Retina (tissue), 1 donor: ENCODE measurements at regions not wholly inside any gene's neighbourhood (a gene's known extent, or its start where the extent isn't known, plus 50 kb on each side); places are given as distances from the start of the nearest gene placed in this dataset.

Experiments
- DNase-seq: peaks from one replicate; pipeline ENCODE4 v3.0.0-alpha.2; 2016

DNA sequence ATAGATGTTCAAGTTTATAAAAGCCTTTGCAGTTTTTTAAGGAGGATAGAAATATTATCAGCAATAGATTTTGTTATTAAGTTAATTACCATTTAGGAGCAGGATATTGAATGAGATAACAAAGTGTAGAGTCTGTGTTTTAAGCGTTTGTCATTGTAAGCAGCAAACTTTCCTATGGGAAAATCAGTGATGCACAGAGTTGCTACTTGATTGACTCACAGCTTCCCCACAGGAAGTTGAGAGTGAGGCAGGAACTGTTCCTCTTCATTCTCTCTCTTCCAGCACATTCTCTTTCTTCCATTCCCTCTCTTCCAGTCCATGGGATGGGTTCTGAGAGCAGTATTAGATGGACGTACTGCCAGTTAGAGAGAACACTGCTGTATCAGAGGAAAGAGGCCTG is 867.7 kb upstream of the AGA start:
- DNase-seq = no peak

DNA sequence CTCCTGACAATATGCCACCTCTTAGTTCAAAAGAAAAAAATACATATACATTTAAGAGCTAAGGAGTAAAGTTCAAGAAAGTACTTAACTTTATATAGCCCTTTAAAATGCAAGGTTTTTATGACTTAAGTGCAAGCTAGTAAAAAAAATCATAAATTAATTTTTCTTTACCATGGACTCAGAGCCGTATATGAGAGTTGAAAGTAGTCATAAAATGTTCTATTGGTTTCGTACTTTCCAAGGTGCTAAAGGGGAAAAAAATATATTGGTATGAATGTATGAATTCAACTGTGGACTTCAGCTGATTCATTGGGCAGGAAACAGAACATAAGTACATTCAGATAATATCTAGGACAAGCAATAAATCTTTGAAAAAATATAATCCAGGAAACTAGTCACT is 869.8 kb upstream of the AGA start:
- no peak for DNase-seq

DNA sequence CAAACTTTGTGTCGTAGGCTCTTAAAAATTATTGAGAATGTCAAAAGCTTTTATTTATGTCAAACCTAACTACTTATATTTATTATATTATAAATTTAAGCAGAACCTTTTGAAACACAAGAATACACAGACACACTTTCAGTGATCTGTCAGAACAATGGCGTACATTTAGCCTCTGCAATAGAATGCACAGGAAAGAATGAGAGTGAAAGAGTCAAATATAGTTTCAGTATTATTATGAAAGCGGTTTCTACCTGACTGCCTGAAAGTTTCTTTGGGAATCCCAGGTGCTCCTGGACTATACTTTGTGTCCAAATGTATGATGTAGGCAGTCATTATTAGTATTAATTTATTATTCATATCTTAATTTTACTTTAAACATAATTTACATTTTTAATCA is 872.0 kb upstream of the AGA start:
- no peak for DNase-seq

DNA sequence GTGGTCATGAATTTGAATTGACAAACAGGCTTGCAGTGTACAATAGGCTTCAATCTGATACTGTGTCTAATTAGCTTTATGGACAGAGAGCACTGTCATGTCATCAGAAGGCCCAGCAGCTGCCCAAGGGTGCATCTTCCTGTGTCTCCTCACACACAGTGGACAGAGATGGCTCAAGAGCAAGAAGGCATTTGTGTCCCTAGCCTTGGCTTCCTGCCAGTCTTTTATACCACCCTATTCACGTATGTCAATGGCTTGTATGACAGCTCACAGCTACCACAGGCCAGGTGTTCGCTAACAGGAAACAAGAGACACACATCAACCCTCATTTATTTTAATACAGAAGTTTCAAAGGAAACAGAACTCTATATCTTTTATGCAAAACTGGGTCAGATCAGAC is 874.0 kb upstream of the AGA start:
- no peak for DNase-seq

DNA sequence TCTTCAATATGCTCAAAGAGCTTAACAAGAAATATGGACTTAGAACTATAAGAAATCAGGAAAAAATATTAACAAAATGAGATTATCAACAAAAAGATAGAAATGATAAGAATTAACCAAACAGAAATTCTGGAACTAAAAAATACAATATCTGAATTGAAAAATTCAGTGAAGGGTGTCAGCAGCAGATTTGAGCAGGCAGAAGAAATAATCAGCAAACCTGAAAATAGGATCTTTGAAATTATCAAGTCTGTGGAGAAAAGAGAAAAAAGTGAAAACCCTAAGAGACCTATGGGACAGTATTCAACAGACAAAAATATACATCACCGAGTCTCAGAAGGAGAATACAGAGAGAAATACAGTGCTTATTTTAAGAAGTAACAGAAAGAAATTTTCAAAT is 877.8 kb upstream of the AGA start:
- no peak for DNase-seq

DNA sequence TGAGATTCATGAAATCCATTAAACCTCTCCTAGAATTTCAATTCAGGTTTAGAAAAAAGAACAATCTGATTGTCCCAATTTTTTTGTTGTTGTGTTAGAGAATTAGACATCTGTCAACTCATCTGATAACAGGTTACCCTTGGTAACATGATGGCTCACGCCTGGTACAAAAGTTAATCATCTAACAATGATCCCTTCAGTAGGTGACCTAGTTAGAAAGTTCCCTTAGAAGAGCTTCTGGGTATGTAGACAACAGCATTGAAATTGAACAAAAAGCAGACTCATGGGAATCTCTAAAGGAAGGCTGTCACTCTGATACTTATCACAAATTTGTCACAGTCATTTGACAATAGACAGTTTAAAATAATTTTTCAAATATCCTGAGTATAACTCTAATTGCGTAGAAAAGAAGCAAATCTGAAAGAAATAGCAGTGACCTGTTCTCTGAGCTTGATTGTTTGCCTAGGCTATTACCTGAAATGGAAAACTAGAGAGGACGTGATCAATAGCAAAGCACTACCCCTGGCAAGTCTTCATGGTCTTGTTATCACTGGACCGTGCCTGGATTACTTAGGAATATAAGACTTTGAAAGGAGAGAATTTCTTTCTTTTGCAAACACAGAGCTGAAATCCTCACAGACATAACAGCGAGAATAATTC is 880.4 kb upstream of the AGA start:
- DNase-seq = no peak

DNA sequence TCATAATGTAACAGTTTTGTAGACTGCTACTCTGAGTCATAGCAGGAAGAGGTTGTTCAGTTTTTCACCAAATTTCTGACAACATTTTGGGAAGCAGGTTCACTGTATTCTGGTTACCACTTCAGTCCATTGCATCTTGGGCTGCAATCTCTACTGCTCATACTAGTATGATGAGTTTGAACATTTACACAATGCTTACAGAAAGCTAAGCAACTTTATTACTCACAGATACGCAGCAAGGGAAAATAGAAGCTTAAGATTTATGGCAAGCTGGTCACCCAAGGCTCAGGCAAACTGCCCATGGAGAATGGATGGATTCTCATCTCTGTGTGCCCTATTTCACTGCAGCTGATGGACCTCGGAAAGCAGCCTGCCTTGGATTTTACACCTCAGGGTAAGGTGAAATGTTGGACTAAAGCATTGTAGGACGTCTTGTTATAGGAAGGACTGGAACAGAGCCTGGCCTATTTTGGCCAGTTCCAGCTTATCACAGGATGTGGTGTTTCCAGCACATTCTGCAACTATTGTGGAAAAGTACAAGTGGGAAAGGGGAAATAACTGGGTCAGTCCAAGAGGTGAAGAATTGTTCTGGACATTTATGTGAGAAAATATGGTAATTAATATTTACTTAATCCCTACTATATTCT is 887.1 kb upstream of the AGA start:
- DNase-seq = no peak

DNA sequence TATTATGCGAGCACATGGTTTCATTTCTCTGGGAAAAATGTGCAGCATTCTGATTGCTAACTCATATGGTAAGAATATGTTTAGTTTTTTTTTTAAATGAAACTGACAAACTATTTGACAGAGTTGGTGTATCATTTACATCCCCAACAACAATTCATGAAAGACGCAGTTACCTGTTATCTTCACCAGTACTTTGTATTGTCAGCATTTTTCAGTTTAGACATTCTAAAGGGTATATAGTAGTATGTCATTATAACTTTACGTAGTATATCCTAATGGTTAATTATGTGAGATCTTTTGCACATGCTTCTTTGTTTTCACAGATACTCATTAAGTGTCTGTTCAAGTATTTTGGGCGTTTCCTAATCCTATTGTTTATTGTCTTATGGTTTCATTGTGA is 891.1 kb upstream of the AGA start:
- DNase-seq = no peak

DNA sequence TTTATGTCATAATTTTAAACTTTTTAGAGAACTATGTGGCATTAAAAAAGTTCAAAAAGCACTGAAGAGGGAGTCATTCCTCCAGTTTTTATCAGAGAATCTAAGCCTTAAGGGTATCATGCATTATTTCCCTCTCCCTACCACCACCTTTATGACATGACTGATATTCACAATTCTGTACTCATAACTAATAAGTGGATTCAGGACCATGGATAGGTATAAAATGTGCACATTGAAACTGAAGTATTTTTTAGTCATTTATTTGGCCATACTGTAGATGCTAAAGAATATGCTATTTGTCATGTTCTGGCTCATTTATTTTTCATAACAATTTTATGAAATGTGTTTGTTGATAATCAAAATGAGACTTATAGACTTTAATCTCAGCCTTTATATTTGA is 897.5 kb upstream of the AGA start:
- DNase-seq = no peak

DNA sequence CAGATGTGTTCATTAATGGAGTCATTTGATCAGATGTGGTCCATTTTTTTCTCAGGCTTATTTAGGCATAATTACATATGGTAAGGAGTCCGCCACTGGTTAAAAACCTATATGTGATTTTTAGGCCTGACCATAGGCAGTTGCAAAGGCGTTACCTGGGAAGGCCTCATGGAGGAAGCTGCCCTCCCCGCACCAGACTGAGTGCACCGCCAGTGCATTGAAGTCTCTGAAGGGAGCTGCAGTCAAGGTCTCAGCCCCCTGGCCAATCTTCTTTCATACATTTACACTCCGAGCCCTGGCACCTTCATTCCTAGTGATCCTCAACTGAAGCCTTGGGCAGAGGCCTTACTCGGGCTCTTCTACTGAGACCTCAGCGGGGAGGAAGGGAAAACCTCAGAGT is 898.2 kb upstream of the AGA start:
- DNase-seq = no peak

DNA sequence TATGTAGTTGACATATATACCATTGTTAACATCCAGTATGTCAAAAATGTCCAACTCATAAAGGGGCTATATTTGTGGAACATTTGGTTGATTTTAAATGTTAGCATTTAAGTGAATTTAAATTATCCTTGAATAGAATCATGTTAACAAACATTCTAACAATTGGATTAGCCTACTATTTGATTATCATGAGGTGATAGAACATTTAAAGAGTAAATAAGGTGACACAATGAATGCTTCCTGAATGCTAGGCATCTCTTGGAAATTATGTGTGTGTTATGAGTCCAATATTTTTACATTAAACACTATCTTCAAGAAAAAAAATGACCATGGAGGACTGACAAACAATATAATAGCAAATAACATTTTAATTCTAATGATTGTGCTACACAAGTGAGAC is 901.9 kb upstream of the AGA start:
- DNase-seq = no peak

DNA sequence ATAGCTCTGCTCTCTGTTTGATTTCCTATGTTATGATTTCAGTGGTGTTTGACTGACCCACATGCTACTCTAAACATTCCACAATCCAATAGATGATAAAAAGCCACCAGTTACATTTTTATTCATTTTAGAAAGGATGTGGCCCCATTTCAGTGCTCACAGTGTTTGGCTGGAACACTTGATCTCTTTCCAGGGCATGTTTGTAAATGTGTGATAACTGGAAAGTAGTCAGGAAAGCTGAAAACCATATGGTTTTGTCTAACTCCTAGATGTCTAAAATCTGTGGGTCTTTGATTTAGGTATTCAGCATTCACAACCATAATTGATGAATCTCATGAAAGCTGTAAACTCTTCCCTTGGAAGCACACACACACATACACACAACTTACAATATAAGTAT is 904.9 kb upstream of the AGA start:
- DNase-seq = no peak

DNA sequence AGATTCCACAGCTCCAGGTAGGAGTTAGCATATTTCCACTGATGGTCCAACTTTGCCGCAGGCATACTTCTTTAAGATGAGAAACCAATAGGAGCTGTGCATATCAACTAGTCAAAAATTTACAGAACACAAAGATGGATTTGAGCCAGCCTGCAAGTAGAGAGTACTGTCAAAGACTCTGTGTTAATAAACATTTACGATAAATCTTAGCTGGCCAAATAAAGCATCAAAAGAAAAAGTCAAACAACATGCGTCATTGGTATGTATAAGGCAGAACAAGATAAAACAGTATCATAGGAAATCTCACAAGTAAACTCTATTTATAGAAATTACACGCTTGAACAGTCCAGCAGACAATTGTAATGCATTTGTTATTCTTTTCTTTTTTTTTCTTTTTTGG is 907.4 kb upstream of the AGA start:
- DNase-seq = no peak

DNA sequence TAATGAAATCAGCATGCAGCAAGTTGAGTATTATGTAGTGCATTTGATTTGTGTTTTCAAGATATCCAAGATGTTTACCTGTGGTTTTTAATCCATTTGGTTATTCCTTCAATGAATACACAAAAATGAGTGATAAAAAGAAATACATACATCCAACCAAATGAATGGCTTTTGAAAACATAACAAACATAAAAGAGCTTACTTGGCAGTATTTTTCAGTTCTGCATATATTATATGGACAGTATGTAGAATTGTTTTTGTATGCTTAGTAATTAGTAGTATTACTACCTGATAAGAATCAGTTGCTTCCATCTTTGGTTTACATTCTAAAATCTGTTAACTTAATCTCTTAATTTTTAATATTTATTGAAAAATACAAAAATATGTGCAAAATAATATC is 908.9 kb upstream of the AGA start:
- DNase-seq = no peak

DNA sequence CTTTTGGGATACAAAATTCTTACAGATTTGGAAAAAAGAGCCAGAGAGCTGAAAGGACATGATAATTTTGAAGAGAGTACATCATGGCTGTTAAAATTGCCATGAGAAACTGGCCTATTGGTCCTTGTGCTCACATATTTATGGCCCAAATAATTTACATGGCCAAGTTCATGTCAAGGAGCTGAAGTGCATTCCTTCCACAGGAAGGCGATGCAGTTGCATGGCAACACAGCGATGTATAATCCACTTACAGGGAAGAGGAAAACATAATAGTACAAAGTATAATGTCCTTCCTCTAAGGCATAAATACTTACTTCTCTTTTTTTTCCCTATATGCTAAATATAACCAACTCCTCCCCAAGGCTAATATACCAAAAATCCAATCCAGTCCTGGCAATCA is 914.5 kb upstream of the AGA start:
- DNase-seq = no peak

DNA sequence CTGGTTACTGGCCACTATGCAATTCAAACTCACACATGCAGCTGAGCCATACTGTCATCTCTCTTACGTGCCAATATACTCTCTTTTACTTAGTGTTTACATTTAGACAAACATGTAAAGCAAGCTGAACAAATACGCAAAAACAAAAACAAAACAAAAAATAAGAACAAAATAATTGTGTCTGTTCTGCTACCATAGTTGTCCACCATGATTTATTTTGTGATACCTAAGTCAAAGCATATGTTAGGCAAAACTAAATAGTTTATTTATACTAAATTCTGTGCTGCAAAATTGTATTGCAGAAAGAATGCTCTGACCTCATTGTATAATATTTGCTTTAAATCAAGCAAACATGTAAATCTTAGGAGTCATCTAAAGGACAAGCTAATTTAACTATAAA is 943.2 kb upstream of the AGA start:
- no peak for DNase-seq

DNA sequence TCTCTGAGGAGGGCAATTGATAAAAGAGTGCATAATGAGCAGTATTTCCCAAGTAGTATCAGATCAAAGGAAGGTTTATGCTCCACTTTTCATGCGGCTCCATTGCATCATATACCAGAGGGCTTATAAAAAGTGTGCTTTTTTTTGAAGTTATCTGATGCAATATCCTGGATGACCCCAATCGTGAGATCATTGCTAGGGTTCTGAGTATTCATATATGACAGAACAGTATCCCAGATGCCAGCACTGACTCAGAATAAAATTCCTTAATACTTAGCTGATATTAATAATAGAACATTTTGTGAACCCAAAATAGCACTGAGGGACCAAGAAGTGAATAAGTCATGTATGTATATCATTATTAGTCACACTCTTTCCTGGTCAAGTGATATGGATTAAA is 945.5 kb upstream of the AGA start:
- no peak for DNase-seq

DNA sequence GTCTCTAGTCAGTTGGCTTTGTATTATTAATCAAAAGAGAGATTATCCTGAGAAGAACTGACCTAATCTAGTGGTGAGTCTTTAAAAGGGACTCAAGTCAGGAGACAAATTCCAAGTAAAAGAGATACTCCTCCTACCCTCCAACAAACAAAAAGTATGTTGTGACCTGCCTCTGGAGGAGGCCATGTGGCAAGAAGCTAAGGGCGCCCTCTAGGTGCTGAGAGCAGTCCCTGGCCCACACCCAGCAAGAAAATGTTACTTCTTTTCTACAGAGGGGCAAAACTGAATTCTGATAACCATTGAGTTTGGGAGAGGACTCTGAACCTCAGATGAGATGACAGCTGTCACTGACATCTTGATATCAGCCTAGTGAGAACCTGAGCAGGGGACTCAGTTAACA is 953.6 kb upstream of the AGA start:
- no peak for DNase-seq

DNA sequence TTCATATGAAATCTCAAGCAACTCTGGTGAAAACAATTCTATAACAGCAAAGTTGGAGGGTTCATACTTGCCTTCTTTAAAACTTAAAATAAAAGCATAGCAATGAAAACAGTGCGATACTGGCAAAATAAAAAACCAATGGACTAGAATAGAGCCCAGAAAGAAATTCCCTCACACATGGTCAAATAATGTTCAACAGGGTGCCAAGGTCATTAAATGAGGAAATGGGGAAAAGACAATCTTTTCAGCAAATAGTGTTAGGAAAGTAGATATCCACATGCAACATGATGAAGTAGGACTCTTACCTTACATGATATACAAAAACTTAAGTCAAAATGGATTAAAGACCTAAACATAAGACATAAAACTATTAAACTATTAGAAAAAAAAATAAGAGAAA is 970.2 kb upstream of the AGA start:
- no peak for DNase-seq

DNA sequence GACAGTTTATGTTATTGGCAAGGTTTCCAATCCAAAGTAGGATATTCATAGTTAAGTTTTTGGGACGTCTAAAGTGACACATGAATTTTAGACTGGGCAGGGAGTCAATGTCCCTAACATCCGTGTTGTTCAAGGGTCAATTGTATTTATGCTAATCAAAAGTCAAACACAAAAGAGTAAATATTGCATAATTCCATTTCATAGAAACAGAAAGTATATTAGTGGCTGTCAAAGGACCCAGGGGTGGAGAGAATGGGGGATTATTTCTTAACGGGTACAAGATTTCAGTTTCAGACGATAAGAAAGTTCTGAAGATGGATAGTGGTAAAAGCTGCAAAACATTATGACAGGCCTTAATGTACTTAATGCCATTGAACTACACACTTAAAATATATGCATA is 971.8 kb upstream of the AGA start:
- DNase-seq = no peak

DNA sequence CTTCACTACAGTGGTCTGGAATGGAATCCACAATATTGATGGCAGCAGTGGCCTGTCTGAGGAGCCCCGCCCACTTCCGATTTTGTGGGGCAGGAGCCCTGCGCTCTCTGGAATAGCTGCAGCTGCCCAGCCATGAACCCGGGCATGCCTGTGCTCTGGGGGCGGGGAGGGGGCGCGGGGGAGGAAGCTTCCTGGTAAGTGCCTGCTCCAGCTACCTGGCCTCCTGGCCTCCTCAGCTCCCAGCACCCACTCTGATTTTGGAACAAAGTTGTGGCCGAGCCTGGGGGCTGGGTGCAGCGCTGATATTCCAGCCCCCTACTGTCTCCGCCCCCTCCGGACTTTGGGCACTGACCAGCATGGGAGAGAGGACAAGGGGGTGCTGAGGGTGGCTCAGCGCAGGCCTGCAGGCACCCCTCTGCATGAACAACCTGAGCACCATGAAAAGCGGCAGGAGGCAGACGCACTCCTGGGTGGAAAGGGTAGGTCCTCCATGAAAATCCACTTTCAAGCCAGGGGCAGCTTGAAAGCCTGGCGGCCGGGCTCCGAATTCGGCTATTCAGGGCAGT is 972.7 kb upstream of the AGA start:
- DNase-seq = no peak

DNA sequence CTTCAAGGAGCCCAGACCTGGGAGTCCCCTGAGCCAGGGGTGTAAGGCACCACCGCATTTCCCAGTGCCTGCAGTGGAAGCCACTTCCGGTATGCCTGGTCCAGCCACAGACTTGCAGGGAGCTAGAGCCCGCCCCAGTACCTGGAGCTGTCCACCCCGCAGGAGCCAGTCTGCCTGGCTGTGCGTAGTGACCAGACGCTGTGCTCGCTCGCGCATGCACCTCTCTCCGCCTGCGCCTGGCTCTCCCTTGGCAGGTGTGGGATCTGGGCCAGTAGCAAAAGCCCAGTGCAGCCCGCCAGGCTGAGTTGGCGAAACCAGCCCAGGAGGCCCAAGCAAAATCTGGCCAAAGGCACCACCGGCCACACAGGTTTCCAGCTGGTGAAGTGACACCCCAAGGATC is 973.7 kb upstream of the AGA start:
- no peak for DNase-seq

DNA sequence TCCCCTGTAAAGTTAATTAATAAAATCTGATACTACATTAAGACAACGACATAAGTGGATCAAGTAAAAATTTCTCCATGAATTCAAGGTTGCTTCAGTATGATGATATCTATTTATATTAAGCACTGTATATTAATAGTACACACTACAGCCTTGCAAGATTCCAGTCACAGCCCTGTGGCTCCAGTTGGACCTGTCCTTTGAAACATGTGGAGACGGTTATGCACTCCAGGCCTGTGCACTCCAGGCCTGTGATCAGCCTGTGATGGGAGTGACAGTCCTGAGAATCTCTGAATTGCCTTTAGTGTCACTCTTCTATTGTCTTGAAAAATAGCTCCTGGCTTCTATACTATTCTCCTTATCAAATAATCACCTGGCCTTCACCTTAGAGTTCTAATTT is 981.1 kb upstream of the AGA start:
- DNase-seq = no peak

DNA sequence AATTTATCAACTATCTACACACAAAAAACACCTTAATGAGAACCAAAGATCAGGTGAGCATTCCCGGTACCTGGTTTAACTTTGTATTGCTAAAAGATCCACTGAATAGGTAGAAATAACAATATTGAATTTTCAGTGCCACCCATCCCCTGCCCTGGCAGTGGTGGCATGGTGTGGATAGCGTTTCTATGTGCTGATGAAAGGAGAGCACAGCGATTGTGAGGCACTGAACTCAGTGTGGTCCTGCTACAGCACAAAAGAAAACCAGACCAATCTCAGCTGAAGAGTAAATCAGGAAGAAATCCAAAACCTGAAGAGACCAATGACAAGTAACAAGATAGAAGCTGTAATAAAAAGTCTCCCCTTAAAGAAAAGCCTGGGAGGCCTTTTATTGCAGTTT is 984.6 kb upstream of the AGA start:
- DNase-seq = no peak

DNA sequence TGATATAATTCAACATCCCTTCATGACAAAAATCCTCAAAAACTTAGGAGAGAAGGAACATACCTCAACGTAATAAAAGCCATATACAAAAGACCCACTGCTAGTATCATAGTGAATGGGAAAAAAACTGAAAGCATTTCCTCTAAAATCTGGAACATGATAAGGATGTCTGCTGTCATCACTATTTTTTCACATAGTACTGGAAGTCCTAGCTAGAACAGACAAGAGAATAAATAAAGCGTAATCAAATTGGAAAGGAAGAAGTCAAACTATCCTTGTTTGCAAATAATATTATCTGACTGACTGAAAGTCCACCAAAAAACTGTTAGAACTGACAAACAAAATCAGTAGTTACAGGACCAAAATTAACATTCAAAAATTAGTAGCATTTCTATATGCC is 985.4 kb upstream of the AGA start:
- no peak for DNase-seq
